ENCODE measurements at regions not wholly inside any gene's neighbourhood (a gene's known extent, or its start where the extent isn't known, plus 50 kb on each side); places are given as distances from the start of the nearest gene placed in this dataset.
A peak's percentile ranks its signal among the peaks of the same experiment; 100 is the strongest.

GRCh38 chr5:8647111-8647510 is 778.2 kb downstream of the MTRR start:
- no peak for DNase-seq

- DNase-seq, result peak in 1 of 14 donors; percentile 24
These were observed 781.2 kb downstream of the MTRR start for GRCh38 chr5:8650186-8650585.

DNA sequence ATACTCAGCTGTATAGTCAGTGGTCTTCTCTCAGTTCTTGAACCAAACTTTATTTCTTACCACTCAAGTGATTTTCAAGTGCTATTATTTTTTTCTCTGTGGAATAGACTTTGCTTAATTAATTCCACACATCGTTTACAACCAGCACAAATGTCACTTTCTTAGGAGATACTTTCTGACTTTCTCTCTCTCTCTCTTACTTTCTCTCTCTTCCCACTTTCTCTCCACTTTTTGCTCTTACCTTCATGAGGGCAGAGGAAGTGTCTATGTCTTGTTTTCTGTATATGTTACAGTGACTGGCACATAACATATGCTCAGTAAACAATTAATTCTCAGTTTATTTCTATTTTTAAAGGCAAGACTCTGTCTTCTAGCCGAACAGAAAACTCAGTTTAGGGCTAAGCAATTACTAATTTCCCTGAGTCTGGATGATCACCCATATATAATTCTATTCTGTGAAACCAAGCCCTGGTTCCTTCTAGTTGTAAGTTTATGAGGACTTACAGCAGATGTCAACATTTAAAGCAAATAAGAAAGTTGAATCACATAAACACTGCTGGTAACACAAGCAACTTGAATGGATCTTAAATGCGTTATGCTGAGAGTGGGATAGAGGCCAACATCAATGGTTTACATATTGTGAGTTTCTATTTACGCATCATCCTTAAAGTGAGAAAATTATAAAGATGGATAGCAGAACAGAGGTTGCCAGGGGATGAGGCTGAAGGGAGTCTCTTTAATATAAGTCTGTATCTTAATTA is 791.4 kb downstream of the MTRR start:
- no peak for DNase-seq

DNA sequence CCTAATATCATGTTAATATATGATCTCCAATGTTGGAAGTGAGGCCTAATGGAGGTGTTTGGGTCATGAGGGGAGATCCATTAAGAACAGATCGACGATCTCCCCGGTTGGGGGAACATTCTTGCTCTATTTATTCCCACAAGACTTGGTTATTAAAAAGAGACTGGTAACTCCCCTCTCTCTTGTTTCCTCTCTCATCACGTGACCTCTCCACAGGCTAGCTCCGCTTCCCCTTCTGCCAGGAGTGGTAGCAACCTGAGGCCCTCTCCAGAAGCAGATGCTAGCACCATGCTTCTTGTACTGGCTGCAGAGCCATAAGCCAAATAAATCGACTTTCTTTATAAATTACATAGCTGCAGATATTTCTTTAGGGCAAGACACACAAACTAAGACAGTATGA is 794.4 kb downstream of the MTRR start:
- DNase-seq, result no peak

DNA sequence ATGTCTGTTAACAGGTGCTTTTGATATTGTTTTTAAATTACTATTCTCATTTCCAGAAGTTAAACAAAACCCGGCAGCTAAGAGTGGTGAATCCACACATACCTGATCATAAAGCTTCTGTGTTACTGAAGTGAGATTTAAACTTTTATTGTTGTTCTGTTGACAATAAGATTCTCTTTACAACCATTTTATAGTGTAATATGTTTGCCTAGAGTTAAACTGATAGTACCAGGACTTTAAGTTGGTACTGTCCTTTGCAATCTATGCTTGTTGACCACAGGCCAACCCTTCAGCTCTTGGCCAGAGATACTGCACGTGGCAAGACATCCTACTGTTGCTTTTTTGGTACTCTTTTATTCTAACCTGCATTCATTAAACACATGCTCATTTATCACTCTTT is 806.2 kb downstream of the MTRR start:
- no peak for DNase-seq

GRCh38 chr5:8676695-8677094 is 807.7 kb downstream of the MTRR start:
- DNase-seq, result no peak

GRCh38 chr5:8682381-8682780 is 813.4 kb downstream of the MTRR start:
- DNase-seq, result no peak

DNA sequence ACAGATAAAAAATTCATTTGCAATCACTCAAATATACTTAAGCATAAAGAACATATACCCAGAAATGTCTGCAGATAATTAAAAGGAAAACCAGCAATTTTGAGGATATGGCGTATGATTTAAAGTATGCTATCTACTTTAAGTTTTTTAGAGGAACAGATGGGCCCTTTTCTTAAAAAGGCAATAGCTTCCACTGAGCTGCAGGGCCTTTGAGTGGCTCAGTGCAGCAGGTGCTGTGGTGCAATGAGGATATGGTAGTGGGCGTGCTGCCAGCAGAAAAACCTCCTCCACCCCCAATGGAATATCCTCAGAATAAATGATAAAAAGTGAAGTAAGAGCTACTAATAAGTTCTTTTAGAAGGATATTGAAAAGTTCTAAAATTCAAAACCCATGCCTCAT is 814.5 kb downstream of the MTRR start:
- no peak for DNase-seq

GRCh38 chr5:8685704-8686103 is 816.8 kb downstream of the MTRR start:
- no peak for DNase-seq

DNA sequence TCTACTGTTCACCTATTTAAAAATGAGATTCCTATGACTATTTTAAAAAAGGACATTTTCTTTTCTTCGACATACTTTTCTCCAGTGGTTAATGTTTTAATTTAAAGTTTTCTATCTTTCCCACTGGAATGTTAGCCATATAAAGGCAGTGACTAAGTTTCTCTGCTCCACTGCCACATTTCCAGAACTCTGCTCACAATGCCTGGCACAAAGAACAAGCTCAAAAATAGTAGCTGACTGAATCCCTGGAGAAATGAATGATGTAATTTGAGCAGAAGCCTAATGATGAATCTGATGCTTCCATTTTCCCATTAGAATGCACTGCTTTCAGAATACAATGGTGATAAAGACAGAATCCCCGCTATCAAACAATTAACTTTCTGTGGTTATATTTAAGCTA is 817.8 kb downstream of the MTRR start:
- DNase-seq, result no peak

DNA sequence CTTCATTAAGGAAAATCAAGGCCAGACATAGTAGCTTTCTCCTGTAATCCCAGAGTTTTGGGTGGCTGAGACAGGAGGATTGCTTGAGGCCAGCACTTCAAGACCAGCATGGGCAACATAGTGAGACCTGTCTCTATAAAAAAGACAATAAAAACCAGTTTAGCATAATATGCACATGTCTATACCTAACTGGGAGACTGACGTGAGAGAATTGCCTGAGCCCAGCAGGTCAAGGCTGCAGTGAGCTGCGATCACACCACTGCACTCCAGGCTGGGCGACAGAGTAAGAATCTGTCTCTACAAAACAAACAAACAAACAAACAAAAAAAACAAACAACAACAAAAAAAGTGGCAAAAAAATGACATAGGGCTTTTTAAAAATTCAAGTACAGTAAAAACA is 820.8 kb downstream of the MTRR start:
- no peak for DNase-seq

- no peak for DNase-seq
These were observed 822.3 kb downstream of the MTRR start for GRCh38 chr5:8691221-8691620.

DNA sequence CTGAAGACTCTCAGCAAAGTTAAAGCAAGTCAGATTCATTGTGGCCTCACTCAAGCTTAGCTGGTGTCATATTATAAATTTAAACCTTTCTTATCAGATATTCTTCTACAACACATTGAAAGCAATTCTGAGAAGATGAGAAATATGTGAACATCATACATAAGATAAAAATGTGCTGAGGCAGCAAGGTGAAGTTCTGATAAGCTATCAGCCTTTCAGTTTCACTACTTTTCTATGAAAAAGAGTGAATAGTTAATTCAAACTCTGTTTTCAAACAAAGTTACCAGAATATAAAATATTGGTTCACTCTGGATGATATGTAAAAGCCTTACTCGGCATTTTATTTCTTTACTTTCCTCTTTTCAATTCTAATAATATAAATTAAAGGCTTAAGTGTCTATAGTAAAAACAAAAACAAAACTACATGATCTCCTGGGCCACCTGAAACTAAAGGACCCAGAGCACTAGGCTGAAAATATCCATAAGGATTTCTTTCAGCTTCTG is 824.4 kb downstream of the MTRR start:
- no peak for DNase-seq

- no peak for DNase-seq
These were observed 825.6 kb downstream of the MTRR start for GRCh38 chr5:8694545-8694944.

DNA sequence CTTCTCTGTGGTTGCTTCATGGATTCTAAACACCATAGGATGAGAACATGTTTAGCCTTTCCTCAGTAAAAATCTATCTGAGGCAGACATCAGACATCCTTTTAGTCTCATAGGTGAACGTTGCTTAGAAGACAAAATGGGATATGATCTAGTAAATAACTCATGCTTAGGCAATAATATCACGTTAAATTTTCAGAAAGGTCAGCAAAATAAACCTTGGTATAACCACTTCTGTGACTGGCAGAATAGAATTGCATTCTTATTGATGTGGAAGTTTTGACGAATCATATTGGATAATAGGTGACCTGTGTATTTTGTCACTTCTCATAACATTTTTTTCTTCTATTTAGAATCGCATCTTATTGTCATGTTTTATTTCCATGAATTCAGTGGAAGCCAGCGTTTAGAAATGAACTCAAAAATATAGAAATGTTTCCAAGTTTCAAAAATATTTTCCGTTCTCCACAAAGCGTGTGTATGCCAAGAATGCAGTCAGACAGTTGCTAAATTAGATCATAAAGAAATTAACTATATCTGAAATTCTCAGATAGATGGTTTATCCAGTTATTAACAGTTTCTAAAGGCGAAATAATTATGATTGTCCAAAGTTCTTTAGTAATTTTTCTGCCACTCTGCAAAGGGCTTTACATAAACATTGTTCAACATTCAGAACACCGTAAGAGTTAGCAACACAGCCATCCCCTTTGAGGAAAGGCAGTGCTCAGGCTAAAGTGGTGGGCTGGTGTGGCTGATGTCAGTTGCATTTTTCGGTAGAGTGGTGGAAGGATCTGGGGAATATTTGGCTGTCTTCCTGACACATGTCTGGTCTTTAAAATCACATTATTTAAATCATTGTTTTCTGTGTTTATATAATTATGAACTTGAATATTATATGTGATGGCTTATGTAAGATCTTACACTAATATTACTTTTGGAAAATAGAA is 827.2 kb downstream of the MTRR start:
- DNase-seq, result no peak

GRCh38 chr5:8700222-8700621 is 831.3 kb downstream of the MTRR start:
- no peak for DNase-seq

GRCh38 chr5:8700671-8701070 is 831.7 kb downstream of the MTRR start:
- no peak for DNase-seq

DNA sequence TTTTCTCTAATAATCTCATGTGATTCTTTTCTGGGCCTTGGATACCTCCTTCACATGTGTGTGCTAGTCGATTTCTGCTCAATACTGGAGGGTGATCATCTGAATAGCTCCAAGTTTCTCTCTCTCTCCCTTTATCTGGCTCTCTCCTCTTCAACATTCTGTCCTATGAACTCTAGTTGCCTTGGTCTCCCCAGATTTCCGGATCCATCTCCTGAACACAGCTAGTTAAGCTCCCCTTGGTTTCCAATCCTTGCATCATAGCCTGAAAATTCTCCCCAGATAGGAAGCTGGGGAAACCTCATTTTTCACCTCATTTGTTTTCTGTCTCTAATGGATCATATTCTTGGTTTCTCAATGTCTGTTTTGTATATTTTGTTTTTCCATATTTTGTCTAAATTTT is 832.3 kb downstream of the MTRR start:
- DNase-seq, result no peak

- no peak for DNase-seq
These were observed 835.4 kb downstream of the SEMA5A start for GRCh38 chr5:8710426-8710930.

DNA sequence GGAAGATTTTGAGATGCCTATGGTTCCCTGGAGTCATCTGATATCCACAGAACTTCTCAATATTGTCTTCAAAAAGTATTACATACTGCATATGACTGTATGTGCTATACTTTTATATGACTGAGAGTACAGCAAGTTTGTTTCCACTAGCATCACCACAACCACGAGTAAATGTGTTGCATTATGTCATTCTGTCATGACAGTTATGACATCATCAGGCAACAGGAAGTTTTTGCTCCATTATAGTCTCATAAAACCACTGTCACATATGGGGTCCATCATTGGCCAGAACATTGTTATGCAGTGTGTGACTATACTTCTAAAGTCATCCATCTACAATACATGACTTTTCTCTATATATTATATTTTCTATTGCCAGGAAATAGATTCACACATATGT is 831.7 kb downstream of the SEMA5A start:
- no peak for DNase-seq

- no peak for DNase-seq
These were observed 831.0 kb downstream of the SEMA5A start for GRCh38 chr5:8714861-8715260.

DNA sequence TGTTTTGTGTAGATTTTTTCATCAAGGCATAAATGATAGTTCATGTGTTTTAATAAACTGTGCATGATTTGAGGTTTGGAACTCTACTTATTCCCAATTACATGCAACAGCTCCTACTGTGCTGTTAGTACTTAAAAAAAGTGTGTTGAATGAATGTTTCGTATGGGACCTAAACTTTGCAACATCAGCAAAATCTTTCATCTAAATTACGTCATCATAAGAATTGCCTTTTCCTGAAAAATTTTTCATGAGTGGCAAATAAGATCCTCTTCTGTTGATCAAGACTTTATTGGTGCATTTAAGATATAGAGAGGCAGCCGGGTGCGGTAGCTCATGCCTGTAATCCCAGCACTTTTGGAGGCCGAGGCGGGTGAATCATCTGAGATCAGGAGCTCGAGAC is 826.1 kb downstream of the SEMA5A start:
- no peak for DNase-seq

GRCh38 chr5:8720506-8720905 is 825.4 kb downstream of the SEMA5A start:
- DNase-seq, result no peak

All from C1 segment of cervical spinal cord (tissue), 14 donors.